ENCODE measurements at regions not wholly inside any gene's neighbourhood (a gene's known extent, or its start where the extent isn't known, plus 50 kb on each side); places are given as distances from the start of the nearest gene placed in this dataset.

DNA sequence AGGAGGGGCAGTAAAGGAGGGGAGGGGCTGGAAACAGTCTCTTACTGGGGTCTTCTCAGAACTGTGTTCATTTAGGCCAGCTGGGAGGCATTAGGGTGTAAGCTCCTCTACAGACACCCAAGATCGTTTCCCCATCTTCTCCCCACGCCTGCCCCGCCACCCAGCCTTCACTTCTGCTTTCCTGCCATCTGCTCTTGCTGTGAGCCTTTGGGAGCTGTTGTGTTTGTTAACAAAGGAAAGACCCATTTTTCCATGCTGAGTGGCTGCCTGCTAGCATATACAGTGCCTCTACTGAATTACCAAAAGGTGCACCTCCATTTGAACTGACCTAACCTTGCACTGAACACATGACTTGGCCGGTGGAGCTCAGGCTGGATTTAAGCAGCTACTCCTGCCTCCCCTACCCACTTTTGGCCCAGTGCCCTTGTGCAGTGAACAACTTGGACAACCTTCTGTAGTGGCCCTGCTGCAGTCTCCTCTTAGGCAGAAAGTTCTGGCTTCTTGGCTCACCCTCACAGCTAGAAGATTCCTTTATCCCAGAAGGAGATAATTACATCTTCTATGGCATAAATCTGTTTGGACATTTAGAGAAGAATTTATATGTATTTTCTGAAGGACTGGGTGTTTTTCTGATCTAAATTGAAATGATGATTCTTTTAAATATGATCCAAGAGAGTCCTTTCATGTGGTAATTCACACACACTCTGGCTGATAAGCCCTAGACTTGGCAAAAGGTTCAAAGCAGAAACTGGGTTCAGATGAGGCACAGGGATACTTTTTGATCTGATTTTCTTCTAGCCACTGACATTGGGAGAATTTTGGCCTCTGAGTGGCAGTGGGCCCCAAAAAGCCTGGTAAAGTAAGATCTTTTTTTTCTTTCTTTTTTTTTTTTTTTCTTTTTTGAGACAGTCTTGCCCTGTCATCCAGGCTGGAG is 81.9 kb upstream of the HNF1B start:
- Histone ChIP-seq H2AK5ac (ENCODE audit: low read depth, low read length) (no peak overlapping the region), H3K27me3 (ENCODE audit: control insufficient read depth in 3 of 3, insufficient read depth in 3 of 3, low read depth in 1 of 3, low read length in 3 of 3) (no peaks in the 10 kb centered on the region), H3K4me2 (ENCODE audit: insufficient read depth, low read length, poor library complexity, severe bottlenecking) (no peak overlapping the region), H2BK5ac (ENCODE audit: low read length) (no peak overlapping the region), H3K4me1 (ENCODE audit: control insufficient read depth in 2 of 2, insufficient read depth in 1 of 2, low read depth in 1 of 2, low read length in 2 of 2) (peaks cover 2 to 14% of the 10 kb centered on the region in 2 donors), H3K23ac (ENCODE audit: low read depth, low read length, poor library complexity) (no peak overlapping the region), H3K36me3 (replicated peaks in 1 of 2; ENCODE audit: control insufficient read depth in 2 of 2, insufficient read depth in 2 of 2, low read length in 2 of 2) (no peaks in the 10 kb centered on the region), H2BK12ac (ENCODE audit: low read length) (no peak overlapping the region), H2BK120ac (ENCODE audit: low read depth, low read length) (no peak overlapping the region), H3K4me3 (ENCODE audit: low read length in 2 of 2) (no peak overlapping the region), H3K4ac (ENCODE audit: low read length) (no peak overlapping the region), H4K8ac (ENCODE audit: low read depth, low read length) (no peak overlapping the region), H4K91ac (ENCODE audit: low read depth, low read length, poor library complexity) (no peak overlapping the region), H2BK15ac (ENCODE audit: low read length) (no peak overlapping the region), H3K14ac (ENCODE audit: low read length) (no peak overlapping the region), H3K27ac (replicated peaks; ENCODE audit: low read length) (no peak overlapping the region), H2AFZ (ENCODE audit: low read length) (no peak overlapping the region), H3K9me3 (replicated peaks in 1 of 2; ENCODE audit: control insufficient read depth in 2 of 2, insufficient read depth in 1 of 2, low read depth in 1 of 2, low read length in 2 of 2) (no peaks in the 10 kb centered on the region), H3K18ac (ENCODE audit: low read length) (no peak overlapping the region), H3K79me1 (ENCODE audit: low read depth, low read length) (no peaks in the 10 kb centered on the region), H3K9ac (ENCODE audit: low read depth, low read length, poor library complexity) (no peak overlapping the region)
- DNase-seq (ENCODE audit: low spot score), result no peak
- WGBS, 2 donors (ENCODE audit: extremely low coverage in 2 of 2, insufficient read length in 2 of 2, insufficient replicate concordance in 1 of 2), result no CpG with 5 or more reads among the region's 4 CpGs

DNA sequence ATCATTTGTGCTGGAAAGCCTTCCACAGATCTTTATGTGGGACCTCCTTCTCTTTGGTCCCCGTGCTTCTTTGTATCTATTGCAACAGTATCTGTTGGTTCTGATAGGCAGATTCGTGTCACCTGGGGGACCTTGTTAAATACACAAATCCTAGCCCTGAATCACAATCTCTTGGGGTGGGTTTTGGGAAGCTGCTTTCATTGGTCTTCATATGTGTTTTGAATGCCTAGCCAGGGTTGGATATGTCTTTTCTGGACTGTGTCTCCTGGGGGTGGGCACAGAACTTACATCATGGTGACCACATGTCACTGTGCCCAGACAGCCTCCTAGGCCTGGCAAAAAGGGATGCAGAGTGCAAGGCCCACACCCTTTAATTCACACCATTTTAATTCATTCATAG is 81.0 kb upstream of the HNF1B start:
- Histone ChIP-seq H3K14ac (ENCODE audit: low read length) (no peak overlapping the region), H3K79me1 (ENCODE audit: low read depth, low read length) (no peaks in the 10 kb centered on the region), H3K18ac (ENCODE audit: low read length) (no peak overlapping the region), H2BK15ac (ENCODE audit: low read length) (no peak overlapping the region), H4K8ac (ENCODE audit: low read depth, low read length) (no peak overlapping the region), H3K4me2 (ENCODE audit: insufficient read depth, low read length, poor library complexity, severe bottlenecking) (no peak overlapping the region), H3K9ac (ENCODE audit: low read depth, low read length, poor library complexity) (no peak overlapping the region), H3K4ac (ENCODE audit: low read length) (no peak overlapping the region), H2AFZ (ENCODE audit: low read length) (no peak overlapping the region), H3K23ac (ENCODE audit: low read depth, low read length, poor library complexity) (no peak overlapping the region), H3K4me3 (ENCODE audit: low read length in 2 of 2) (no peak overlapping the region), H2BK12ac (ENCODE audit: low read length) (no peak overlapping the region), H3K27me3 (ENCODE audit: control insufficient read depth in 3 of 3, insufficient read depth in 3 of 3, low read depth in 1 of 3, low read length in 3 of 3) (no peaks in the 10 kb centered on the region), H3K36me3 (replicated peaks in 1 of 2; ENCODE audit: control insufficient read depth in 2 of 2, insufficient read depth in 2 of 2, low read length in 2 of 2) (no peaks in the 10 kb centered on the region), H4K91ac (ENCODE audit: low read depth, low read length, poor library complexity) (no peak overlapping the region), H3K4me1 (ENCODE audit: control insufficient read depth in 2 of 2, insufficient read depth in 1 of 2, low read depth in 1 of 2, low read length in 2 of 2) (peaks cover 2 to 10% of the 10 kb centered on the region in 2 donors), H3K27ac (replicated peaks; ENCODE audit: low read length) (no peak overlapping the region), H2BK120ac (ENCODE audit: low read depth, low read length) (no peak overlapping the region), H2AK5ac (ENCODE audit: low read depth, low read length) (no peak overlapping the region), H3K9me3 (replicated peaks in 1 of 2; ENCODE audit: control insufficient read depth in 2 of 2, insufficient read depth in 1 of 2, low read depth in 1 of 2, low read length in 2 of 2) (no peaks in the 10 kb centered on the region), H2BK5ac (ENCODE audit: low read length) (no peak overlapping the region)
- DNase-seq (ENCODE audit: low spot score), result no peak
- WGBS, 2 donors (ENCODE audit: extremely low coverage in 2 of 2, insufficient read length in 2 of 2, insufficient replicate concordance in 1 of 2), result no CpG with 5 or more reads among the region's 2 CpGs

DNA sequence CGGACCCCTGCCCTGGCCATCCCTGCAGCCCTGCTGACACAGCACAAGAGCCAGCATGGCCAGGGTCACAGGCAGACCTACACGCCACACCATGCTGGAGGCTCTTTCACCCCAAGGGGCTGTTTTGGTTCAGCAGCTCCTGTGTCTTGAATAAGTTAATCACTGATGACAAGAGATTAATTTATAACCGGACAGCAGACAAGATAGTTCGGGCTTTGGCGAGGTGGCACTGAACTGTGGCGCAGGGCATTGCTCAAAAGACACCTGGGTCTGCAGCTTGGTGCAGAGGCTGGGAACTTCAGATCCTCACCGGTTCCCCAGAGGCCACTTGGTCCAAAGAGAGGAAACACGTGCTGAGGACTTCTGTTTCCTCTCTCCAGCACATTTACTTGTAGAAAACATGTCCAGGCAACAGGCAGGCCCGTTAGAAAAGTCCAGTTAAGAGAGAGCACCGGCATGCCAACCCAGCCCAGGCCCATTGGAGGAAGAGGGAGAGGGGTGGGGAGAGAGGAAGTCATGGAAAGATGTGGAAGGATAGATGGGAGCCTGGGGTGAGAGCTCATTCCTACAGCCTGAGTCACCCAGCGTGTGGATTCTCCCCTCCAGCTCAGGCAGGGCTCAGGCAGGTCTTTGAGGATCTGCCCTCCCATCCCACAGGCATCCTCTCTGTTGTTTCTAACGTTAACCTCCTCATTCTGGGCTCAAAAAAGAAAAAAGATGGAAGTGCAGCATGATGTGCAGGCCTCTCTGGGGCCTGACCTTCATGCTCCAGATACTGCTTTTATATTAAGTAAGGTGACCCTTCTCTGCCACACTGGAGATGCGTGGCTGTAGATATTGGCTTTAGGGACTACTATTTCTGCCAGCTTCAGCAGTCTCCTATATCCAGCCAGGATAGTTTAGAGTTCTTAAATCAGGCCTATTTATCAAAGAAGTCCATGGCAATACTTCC is 80.0 kb upstream of the HNF1B start:
- no peak overlapping the region for H3K27ac ChIP-seq (replicated peaks; ENCODE audit: low read length)
- WGBS, 2 donors (ENCODE audit: extremely low coverage in 2 of 2, insufficient read length in 2 of 2, insufficient replicate concordance in 1 of 2), result no CpG with 5 or more reads among the region's 13 CpGs

DNA sequence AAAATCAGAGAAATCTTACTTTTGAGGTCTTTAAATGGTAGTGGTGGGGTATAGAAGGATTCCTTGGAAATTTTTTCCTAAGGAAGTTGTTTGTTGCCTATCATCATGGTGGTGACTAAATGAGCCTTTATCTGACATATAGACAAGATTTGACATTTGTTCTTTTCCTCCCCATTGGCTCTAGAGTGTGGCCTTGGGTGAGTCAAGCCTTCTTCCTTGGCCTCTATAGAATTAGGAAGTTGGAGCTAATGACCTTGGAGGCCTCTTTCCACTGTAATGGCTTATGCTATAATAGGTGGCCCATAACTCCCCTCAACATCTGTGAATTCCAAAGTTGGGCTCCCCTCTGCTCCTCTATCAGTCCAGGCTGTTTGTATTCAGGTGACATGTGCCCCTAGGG is 79.1 kb upstream of the HNF1B start:
- H3K27ac ChIP-seq (replicated peaks; ENCODE audit: low read length), result no peak overlapping the region
- no peak overlapping the region for H2BK120ac ChIP-seq (ENCODE audit: low read depth, low read length)
- no peak overlapping the region for H3K4me2 ChIP-seq (ENCODE audit: insufficient read depth, low read length, poor library complexity, severe bottlenecking)

More for the DNA sequence above, 80.0 kb upstream of the HNF1B start:
- Histone ChIP-seq H3K4ac (ENCODE audit: low read length) (no peak overlapping the region), H3K9ac (ENCODE audit: low read depth, low read length, poor library complexity) (no peak overlapping the region), H3K9me3 (replicated peaks in 1 of 2; ENCODE audit: control insufficient read depth in 2 of 2, insufficient read depth in 1 of 2, low read depth in 1 of 2, low read length in 2 of 2) (no peaks in the 10 kb centered on the region), H3K27me3 (ENCODE audit: control insufficient read depth in 3 of 3, insufficient read depth in 3 of 3, low read depth in 1 of 3, low read length in 3 of 3) (no peaks in the 10 kb centered on the region), H3K79me1 (ENCODE audit: low read depth, low read length) (no peaks in the 10 kb centered on the region), H3K23ac (ENCODE audit: low read depth, low read length, poor library complexity) (no peak overlapping the region), H3K4me1 (ENCODE audit: control insufficient read depth in 2 of 2, insufficient read depth in 1 of 2, low read depth in 1 of 2, low read length in 2 of 2) (peaks cover 1 to 8% of the 10 kb centered on the region in 2 donors), H3K14ac (ENCODE audit: low read length) (no peak overlapping the region), H3K4me3 (ENCODE audit: low read length in 2 of 2) (no peak overlapping the region), H2AFZ (ENCODE audit: low read length) (peak overlapping the region; percentile 63), H3K18ac (ENCODE audit: low read length) (peak overlapping the region; percentile 62), H2BK15ac (ENCODE audit: low read length) (no peak overlapping the region), H3K4me2 (ENCODE audit: insufficient read depth, low read length, poor library complexity, severe bottlenecking) (no peak overlapping the region), H3K36me3 (replicated peaks in 1 of 2; ENCODE audit: control insufficient read depth in 2 of 2, insufficient read depth in 2 of 2, low read length in 2 of 2) (no peaks in the 10 kb centered on the region), H4K8ac (ENCODE audit: low read depth, low read length) (no peak overlapping the region), H2BK120ac (ENCODE audit: low read depth, low read length) (no peak overlapping the region), H4K91ac (ENCODE audit: low read depth, low read length, poor library complexity) (no peak overlapping the region), H2BK5ac (ENCODE audit: low read length) (no peak overlapping the region), H2AK5ac (ENCODE audit: low read depth, low read length) (no peak overlapping the region), H2BK12ac (ENCODE audit: low read length) (no peak overlapping the region)
- DNase-seq (ENCODE audit: low spot score), result no peak

More for the DNA sequence above, 79.1 kb upstream of the HNF1B start:
- no peak overlapping the region for H4K8ac ChIP-seq (ENCODE audit: low read depth, low read length)
- H2AFZ ChIP-seq (ENCODE audit: low read length), result no peak overlapping the region
- no peak overlapping the region for H2BK12ac ChIP-seq (ENCODE audit: low read length)
- no peak overlapping the region for H2BK15ac ChIP-seq (ENCODE audit: low read length)
- no peak overlapping the region for H3K23ac ChIP-seq (ENCODE audit: low read depth, low read length, poor library complexity)
- H3K4me1 ChIP-seq (ENCODE audit: control insufficient read depth in 2 of 2, insufficient read depth in 1 of 2, low read depth in 1 of 2, low read length in 2 of 2), result peaks cover 0 to 4% of the 10 kb centered on the region in 2 donors
- H3K79me1 ChIP-seq (ENCODE audit: low read depth, low read length), result no peaks in the 10 kb centered on the region
- no peak overlapping the region for H3K4ac ChIP-seq (ENCODE audit: low read length)
- no peaks in the 10 kb centered on the region for H3K27me3 ChIP-seq (ENCODE audit: control insufficient read depth in 3 of 3, insufficient read depth in 3 of 3, low read depth in 1 of 3, low read length in 3 of 3)
- H3K9ac ChIP-seq (ENCODE audit: low read depth, low read length, poor library complexity), result no peak overlapping the region
- no peak overlapping the region for H2AK5ac ChIP-seq (ENCODE audit: low read depth, low read length)
- H3K36me3 ChIP-seq (replicated peaks in 1 of 2; ENCODE audit: control insufficient read depth in 2 of 2, insufficient read depth in 2 of 2, low read length in 2 of 2), result no peaks in the 10 kb centered on the region
- no peak overlapping the region for H2BK5ac ChIP-seq (ENCODE audit: low read length)
- no peak overlapping the region for H3K14ac ChIP-seq (ENCODE audit: low read length)
- H3K18ac ChIP-seq (ENCODE audit: low read length), result no peak overlapping the region
- H3K4me3 ChIP-seq (ENCODE audit: low read length in 2 of 2), result no peak overlapping the region
- no peak for DNase-seq (ENCODE audit: low spot score)
- H3K9me3 ChIP-seq (replicated peaks in 1 of 2; ENCODE audit: control insufficient read depth in 2 of 2, insufficient read depth in 1 of 2, low read depth in 1 of 2, low read length in 2 of 2), result no peaks in the 10 kb centered on the region
- no peak overlapping the region for H4K91ac ChIP-seq (ENCODE audit: low read depth, low read length, poor library complexity)
